ENCODE measurements at regions not wholly inside any gene's neighbourhood (a gene's known extent, or its start where the extent isn't known, plus 50 kb on each side); places are given as distances from the start of the nearest gene placed in this dataset.

GRCh38 chr7:11931307-11931706 lies 99.3 kb upstream of the THSD7A start:
- TF ChIP-seq CTCF (conservative IDR thresholded peaks at IDR 0.05; ENCODE audit: control insufficient read depth, insufficient read depth, low read depth, low read length): no peak
- H3K4me3 ChIP-seq (ENCODE audit: control insufficient read depth, low read depth, low read length): no peak overlapping the region
- DNase-seq (ENCODE audit: low read depth): no peak

GRCh38 chr7:11934796-11935195 lies 102.8 kb upstream of the THSD7A start:
- no peak for TF ChIP-seq CTCF (conservative IDR thresholded peaks at IDR 0.05; ENCODE audit: control insufficient read depth, insufficient read depth, low read depth, low read length)

GRCh38 chr7:11935905-11936304 lies 103.9 kb upstream of the THSD7A start:
- no peak for TF ChIP-seq CTCF (conservative IDR thresholded peaks at IDR 0.05; ENCODE audit: control insufficient read depth, insufficient read depth, low read depth, low read length)
- no peak overlapping the region for H3K4me3 ChIP-seq (ENCODE audit: control insufficient read depth, low read depth, low read length)
- peak; percentile 1 for DNase-seq (ENCODE audit: low read depth)

More at GRCh38 chr7:11934796-11935195, 102.8 kb upstream of the THSD7A start:
- no peak for DNase-seq (ENCODE audit: low read depth)
- no peak overlapping the region for H3K4me3 ChIP-seq (ENCODE audit: control insufficient read depth, low read depth, low read length)

GRCh38 chr7:11946794-11947193 lies 114.8 kb upstream of the THSD7A start:
- no peak for DNase-seq (ENCODE audit: low read depth)
- H3K4me3 ChIP-seq (ENCODE audit: control insufficient read depth, low read depth, low read length): no peak overlapping the region
- TF ChIP-seq CTCF (conservative IDR thresholded peaks at IDR 0.05; ENCODE audit: control insufficient read depth, insufficient read depth, low read depth, low read length): no peak

- TF ChIP-seq CTCF (conservative IDR thresholded peaks at IDR 0.05; ENCODE audit: control insufficient read depth, insufficient read depth, low read depth, low read length): no peak
- no peak overlapping the region for H3K4me3 ChIP-seq (ENCODE audit: control insufficient read depth, low read depth, low read length)
- no peak for DNase-seq (ENCODE audit: low read depth)
These were observed 118.3 kb upstream of the THSD7A start for GRCh38 chr7:11950281-11950680.

- no peak overlapping the region for H3K4me3 ChIP-seq (ENCODE audit: control insufficient read depth, low read depth, low read length)
- no peak for DNase-seq (ENCODE audit: low read depth)
- TF ChIP-seq CTCF (conservative IDR thresholded peaks at IDR 0.05; ENCODE audit: control insufficient read depth, insufficient read depth, low read depth, low read length): no peak
These were observed 118.9 kb upstream of the THSD7A start for GRCh38 chr7:11950942-11951341.

- DNase-seq (ENCODE audit: low read depth): no peak
- H3K4me3 ChIP-seq (ENCODE audit: control insufficient read depth, low read depth, low read length): no peak overlapping the region
- no peak for TF ChIP-seq CTCF (conservative IDR thresholded peaks at IDR 0.05; ENCODE audit: control insufficient read depth, insufficient read depth, low read depth, low read length)
These were observed 119.9 kb upstream of the THSD7A start for GRCh38 chr7:11951909-11952308.

All from fibroblast of mammary gland (primary cell).